Mesendoderm (in vitro differentiated cells): ENCODE measurements at regions not wholly inside any gene's neighbourhood (a gene's known extent, or its start where the extent isn't known, plus 50 kb on each side); places are given as distances from the start of the nearest gene placed in this dataset.

Experiments
- DNase-seq: peaks from one replicate; pipeline ENCODE4 v3.0.0; 2013
- H2AK5ac ChIP-seq: 2 replicates; pipeline ENCODE4 v1.6.1; 2013; ENCODE audit warnings: low read length, inconsistent platforms
- H2BK120ac ChIP-seq: 2 replicates; pipeline ENCODE4 v1.6.1; 2013; ENCODE audit warnings: low read depth, mild to moderate bottlenecking, low read length, moderate library complexity, mixed read lengths
- H2BK15ac ChIP-seq: replicated peaks from 2 replicates; pipeline ENCODE4 v1.6.1; 2013; ENCODE audit warnings: low read depth, mild to moderate bottlenecking, moderate library complexity
- H2BK5ac ChIP-seq: 2 replicates; pipeline ENCODE4 v1.6.1; 2013; ENCODE audit warnings: low read length, inconsistent platforms
- H3K18ac ChIP-seq: 2 replicates; pipeline ENCODE4 v1.6.1; 2013; ENCODE audit warnings: mild to moderate bottlenecking, low read length, mixed read lengths
- H3K23ac ChIP-seq: one replicate; pipeline ENCODE4 v1.6.1; 2013; ENCODE audit warnings: low read length
- H3K27ac ChIP-seq: 2 replicates; pipeline ENCODE4 v1.5.1; 2013; ENCODE audit warnings: low read depth, mild to moderate bottlenecking, inconsistent platforms, low read length, moderate library complexity
- H3K27me3 ChIP-seq: 2 replicates; pipeline ENCODE4 v1.6.1; 2013; ENCODE audit warnings: low read length, control low read depth, mild to moderate bottlenecking, inconsistent platforms; ENCODE audit not compliant: insufficient read depth, poor library complexity
- H3K36me3 ChIP-seq: 2 replicates; pipeline ENCODE4 v1.6.1; 2013; ENCODE audit warnings: low read length, inconsistent platforms; ENCODE audit not compliant: control insufficient read depth, insufficient read depth
- H3K4ac ChIP-seq: one replicate; pipeline ENCODE4 v1.6.1; 2013; ENCODE audit warnings: low read depth, mild to moderate bottlenecking, low read length, moderate library complexity
- H3K4me1 ChIP-seq: 2 replicates; pipeline ENCODE4 v1.6.1; 2013; ENCODE audit warnings: low read depth, low read length, inconsistent platforms; ENCODE audit not compliant: control insufficient read depth
- H3K4me2 ChIP-seq: 2 replicates; pipeline ENCODE4 v1.6.1; 2013; ENCODE audit warnings: low read length
- H3K4me3 ChIP-seq: 2 replicates; pipeline ENCODE4 v1.5.1; 2013; ENCODE audit warnings: mild to moderate bottlenecking, low read length
- H3K56ac ChIP-seq: one replicate; pipeline ENCODE4 v1.6.1; 2013; ENCODE audit warnings: low read length
- H3K79me1 ChIP-seq: 2 replicates; pipeline ENCODE4 v1.6.1; 2013; ENCODE audit warnings: low read length, inconsistent platforms
- H3K79me2 ChIP-seq: 2 replicates; pipeline ENCODE4 v1.6.1; 2013; ENCODE audit warnings: mild to moderate bottlenecking, low read length; ENCODE audit not compliant: control insufficient read depth, insufficient read depth
- H3K9ac ChIP-seq: 2 replicates; pipeline ENCODE4 v1.6.1; 2013; ENCODE audit warnings: low read length, inconsistent platforms
- H4K5ac ChIP-seq: one replicate; pipeline ENCODE4 v1.6.1; 2013; ENCODE audit warnings: low read length
- H4K8ac ChIP-seq: one replicate; pipeline ENCODE4 v1.6.1; 2013; ENCODE audit warnings: low read depth, mild to moderate bottlenecking, control low read depth, low read length, moderate library complexity
- WGBS: extraction: QIAGEN DNeasy Blood & Tissue Kit; methylation state at CpG from one replicate; pipeline ENCODE4 v1.1.7; 2013; ENCODE audit warnings: low lambda C conversion rate, missing lambda C conversion rate; ENCODE audit not compliant: insufficient coverage; ENCODE audit errors: extremely low coverage; 5-methylcytosine and 5-hydroxymethylcytosine counted together

- WGBS: no CpG with 5 or more reads among the region's 2 CpGs
- H3K4me3 ChIP-seq: no peak overlapping the region
Observed at GRCh38 chr2:216294305-216294704, 78.0 kb downstream of the MARCHF4 start.

GRCh38 chr2:216293883-216294282, 78.4 kb downstream of the MARCHF4 start:
- no peaks in the 10 kb centered on the region for H3K27me3 ChIP-seq

More at GRCh38 chr2:216294305-216294704, 78.0 kb downstream of the MARCHF4 start:
- no peak overlapping the region for H2AK5ac ChIP-seq
- H3K4ac ChIP-seq: no peak overlapping the region
- no peak overlapping the region for H3K9ac ChIP-seq
- H3K36me3 ChIP-seq: no peaks in the 10 kb centered on the region
- H4K5ac ChIP-seq: no peak overlapping the region
- H3K27ac ChIP-seq: no peak overlapping the region
- H3K4me1 ChIP-seq: peaks cover 6% of the 10 kb centered on the region
- H3K79me2 ChIP-seq: no peaks in the 10 kb centered on the region
- no peak for DNase-seq
- no peak overlapping the region for H2BK120ac ChIP-seq
- no peak overlapping the region for H2BK15ac ChIP-seq
- no peak overlapping the region for H3K4me2 ChIP-seq
- H3K18ac ChIP-seq: peak overlapping the region; percentile 3
- H3K27me3 ChIP-seq: no peaks in the 10 kb centered on the region
- no peak overlapping the region for H2BK5ac ChIP-seq
- H4K8ac ChIP-seq: no peak overlapping the region
- H3K56ac ChIP-seq: no peak overlapping the region
- no peaks in the 10 kb centered on the region for H3K79me1 ChIP-seq
- H3K23ac ChIP-seq: no peak overlapping the region

GRCh38 chr2:216292886-216293301, 79.4 kb downstream of the MARCHF4 start:
- WGBS: no CpG with 5 or more reads among the region's 5 CpGs

More at GRCh38 chr2:216293883-216294282, 78.4 kb downstream of the MARCHF4 start:
- no peaks in the 10 kb centered on the region for H3K79me2 ChIP-seq
- peak overlapping the region; percentile 3 for H3K18ac ChIP-seq
- no peak for DNase-seq
- no peak overlapping the region for H3K56ac ChIP-seq
- H4K5ac ChIP-seq: no peak overlapping the region
- no peak overlapping the region for H2AK5ac ChIP-seq
- H3K4me2 ChIP-seq: no peak overlapping the region
- H3K4me1 ChIP-seq: peaks cover 6% of the 10 kb centered on the region
- H4K8ac ChIP-seq: no peak overlapping the region
- no CpG with 5 or more reads among the region's 5 CpGs for WGBS
- no peak overlapping the region for H3K4ac ChIP-seq
- H3K23ac ChIP-seq: no peak overlapping the region
- no peaks in the 10 kb centered on the region for H3K79me1 ChIP-seq
- H2BK5ac ChIP-seq: no peak overlapping the region
- no peak overlapping the region for H2BK120ac ChIP-seq
- H3K36me3 ChIP-seq: no peaks in the 10 kb centered on the region
- H3K27ac ChIP-seq: no peak overlapping the region
- no peak overlapping the region for H3K9ac ChIP-seq
- no peak overlapping the region for H2BK15ac ChIP-seq
- no peak overlapping the region for H3K4me3 ChIP-seq

GRCh38 chr2:216292475-216292874, 79.8 kb downstream of the MARCHF4 start:
- Histone ChIP-seq H3K27me3 (no peaks in the 10 kb centered on the region), H2BK5ac (no peak overlapping the region), H3K9ac (no peak overlapping the region), H3K36me3 (no peaks in the 10 kb centered on the region), H4K8ac (no peak overlapping the region), H3K56ac (no peak overlapping the region), H3K4me2 (no peak overlapping the region), H3K4me1 (peaks cover 6% of the 10 kb centered on the region), H3K4me3 (no peak overlapping the region), H2BK15ac (peak overlapping the region; percentile 12), H4K5ac (no peak overlapping the region), H3K79me2 (no peaks in the 10 kb centered on the region), H2BK120ac (no peak overlapping the region), H3K79me1 (no peaks in the 10 kb centered on the region), H3K4ac (no peak overlapping the region), H3K18ac (peak overlapping the region; percentile 47), H3K27ac (peak overlapping the region; percentile 48), H3K23ac (no peak overlapping the region), H2AK5ac (no peak overlapping the region)
- WGBS: no CpG with 5 or more reads among the region's 5 CpGs
- no peak for DNase-seq

More at GRCh38 chr2:216292886-216293301, 79.4 kb downstream of the MARCHF4 start:
- Histone ChIP-seq H3K36me3 (no peaks in the 10 kb centered on the region), H3K27me3 (no peaks in the 10 kb centered on the region), H2AK5ac (no peak overlapping the region), H3K4me1 (peaks cover 6% of the 10 kb centered on the region), H3K18ac (no peak overlapping the region), H2BK15ac (no peak overlapping the region), H3K79me1 (no peaks in the 10 kb centered on the region), H3K23ac (no peak overlapping the region), H3K27ac (no peak overlapping the region), H3K4ac (no peak overlapping the region), H2BK5ac (no peak overlapping the region), H3K4me3 (no peak overlapping the region), H3K56ac (no peak overlapping the region), H3K9ac (no peak overlapping the region), H4K5ac (no peak overlapping the region), H2BK120ac (no peak overlapping the region), H3K4me2 (no peak overlapping the region), H3K79me2 (no peaks in the 10 kb centered on the region), H4K8ac (no peak overlapping the region)
- DNase-seq: peak; percentile 91

GRCh38 chr2:216289470-216289869, 82.8 kb downstream of the MARCHF4 start:
- no CpG with 5 or more reads among the region's 2 CpGs for WGBS
- Histone ChIP-seq H2AK5ac (no peak overlapping the region), H3K4ac (no peak overlapping the region), H2BK15ac (peak overlapping the region; percentile 75), H3K4me2 (no peak overlapping the region), H4K5ac (no peak overlapping the region), H3K36me3 (no peaks in the 10 kb centered on the region), H3K56ac (no peak overlapping the region), H3K9ac (no peak overlapping the region), H3K79me1 (no peaks in the 10 kb centered on the region), H3K79me2 (no peaks in the 10 kb centered on the region), H3K18ac (no peak overlapping the region), H3K23ac (no peak overlapping the region), H3K4me3 (no peak overlapping the region), H3K27me3 (no peaks in the 10 kb centered on the region), H2BK5ac (no peak overlapping the region), H4K8ac (no peak overlapping the region), H3K4me1 (peaks cover 15% of the 10 kb centered on the region), H2BK120ac (no peak overlapping the region), H3K27ac (no peak overlapping the region)
- DNase-seq: no peak

GRCh38 chr2:216287251-216287650, 85.0 kb downstream of the MARCHF4 start:
- no peak overlapping the region for H3K9ac ChIP-seq
- peak overlapping the region; percentile 15 for H3K56ac ChIP-seq
- H3K36me3 ChIP-seq: no peaks in the 10 kb centered on the region
- H3K4ac ChIP-seq: no peak overlapping the region
- H3K4me1 ChIP-seq: peaks cover 11% of the 10 kb centered on the region
- no peak overlapping the region for H3K4me2 ChIP-seq
- H2AK5ac ChIP-seq: no peak overlapping the region
- no peaks in the 10 kb centered on the region for H3K79me1 ChIP-seq
- H3K27me3 ChIP-seq: no peaks in the 10 kb centered on the region
- no peak overlapping the region for H4K8ac ChIP-seq
- DNase-seq: peak; percentile 73
- peak overlapping the region; percentile 71 for H3K27ac ChIP-seq
- no peak overlapping the region for H3K4me3 ChIP-seq
- no peak overlapping the region for H2BK15ac ChIP-seq
- no peak overlapping the region for H3K18ac ChIP-seq
- no peak overlapping the region for H2BK120ac ChIP-seq
- H4K5ac ChIP-seq: no peak overlapping the region
- H3K23ac ChIP-seq: no peak overlapping the region
- H2BK5ac ChIP-seq: peak overlapping the region; percentile 33
- no peaks in the 10 kb centered on the region for H3K79me2 ChIP-seq
- no CpG with 5 or more reads among the region's 5 CpGs for WGBS
